Ascending aorta (tissue), 2 donors: ENCODE measurements at regions not wholly inside any gene's neighbourhood (a gene's known extent, or its start where the extent isn't known, plus 50 kb on each side); places are given as distances from the start of the nearest gene placed in this dataset.

Source experiments
- DNase-seq, 2 donors: peaks; one replicate each; pipeline ENCODE4 v3.0.0-alpha.2; 2019; ENCODE audit warnings: low spot score in 2 of 2
- H3K27ac ChIP-seq, 2 donors: fragments of 200-600 bp; sonication (generic); one replicate each; pipeline ENCODE4 v1.5.1; 2016 to 2017; ENCODE audit warnings: mild to moderate bottlenecking in 1 of 2
- H3K27me3 ChIP-seq: fragments of 200-600 bp; sonication (generic); one replicate; pipeline ENCODE4 v1.5.1; 2017
- H3K36me3 ChIP-seq, 2 donors: fragments of 200-600 bp; sonication (generic); one replicate each; pipeline ENCODE4 v1.5.1; 2016
- H3K4me1 ChIP-seq, 2 donors: fragments of 200-600 bp; sonication (generic); one replicate each; pipeline ENCODE4 v1.5.1; 2016 to 2017; ENCODE audit warnings: mild to moderate bottlenecking in 1 of 2
- H3K4me3 ChIP-seq, 2 donors: fragments of 200-600 bp; sonication (generic); one replicate each; pipeline ENCODE4 v1.5.1; 2016 to 2017; ENCODE audit warnings: mild to moderate bottlenecking in 1 of 2
- H3K9me3 ChIP-seq, 2 donors: fragments of 200-600 bp; sonication (generic); one replicate each; pipeline ENCODE4 v1.5.1; 2016
- CTCF ChIP-seq, 3 experiments: fragments of 200-600 bp in 2 of 3; fragments of 450-650 bp in 1 of 3; sonication (generic) in 2 of 3; IDR thresholded peaks; one replicate each; pipeline ENCODE4 v1.5.1; 2016 to 2019; ENCODE audit warnings: antibody characterized with exemption in 3 of 3, mild to moderate bottlenecking in 1 of 3, moderate library complexity in 1 of 3
- intact Hi-C: fragments of 100-400 bp; cut with DNase I; formaldehyde crosslinking; loops from one replicate; pipeline ENCODE4 v1.15.1; 2023

DNA sequence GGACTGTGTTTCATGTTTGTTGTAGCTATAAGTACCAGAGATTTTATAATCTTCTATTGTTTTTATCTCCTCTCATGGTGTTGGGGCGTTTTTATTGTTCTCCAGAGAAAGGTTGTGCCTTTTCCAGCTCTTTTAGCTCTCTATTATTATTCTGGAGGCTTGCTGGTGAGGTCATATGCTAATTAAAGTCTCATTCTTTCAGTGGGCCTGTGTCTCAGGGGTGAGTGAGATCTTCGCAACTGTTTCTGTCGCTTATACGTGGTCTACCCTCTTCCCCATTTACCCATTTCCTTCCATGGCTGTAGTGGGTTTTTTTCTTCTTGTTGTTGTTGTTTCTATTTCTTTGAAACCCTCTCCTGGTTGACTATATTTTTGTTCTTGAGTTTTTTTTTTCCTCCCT lies 584.9 kb downstream of the TMEM182 start:
- H3K27ac ChIP-seq = no peak overlapping the region
- H3K36me3 ChIP-seq = no peaks in the 10 kb centered on the region
- H3K27me3 ChIP-seq = no peaks in the 10 kb centered on the region
- H3K9me3 ChIP-seq = peaks cover 0 to 5% of the 10 kb centered on the region in 2 donors
- H3K4me1 ChIP-seq = no peaks in the 10 kb centered on the region
- H3K4me3 ChIP-seq = no peak overlapping the region
- intact Hi-C loops = no loop called here
- no peak for DNase-seq
- TF ChIP-seq CTCF (IDR thresholded peaks at IDR 0.05) = no peak

DNA sequence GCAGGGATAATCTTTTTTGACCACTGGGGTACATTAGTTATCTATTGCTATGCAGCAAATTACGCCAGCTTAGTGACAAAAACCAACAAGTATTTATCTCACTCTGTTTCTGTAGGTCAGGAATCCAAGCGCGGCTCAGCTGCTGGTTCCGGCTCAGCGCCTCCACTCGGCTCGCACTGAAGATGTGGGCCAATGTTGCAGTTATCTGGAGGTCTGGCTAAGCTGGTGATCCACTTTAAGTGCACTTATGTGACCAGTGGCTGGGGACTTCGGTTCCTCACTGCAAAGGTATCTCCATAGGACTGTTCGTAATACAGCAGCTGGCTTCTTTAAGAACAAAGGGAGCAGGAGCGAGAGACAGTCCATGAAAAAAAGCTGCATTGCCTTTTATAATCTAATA lies 591.9 kb downstream of the TMEM182 start:
- no peaks in the 10 kb centered on the region for H3K4me1 ChIP-seq
- intact Hi-C loops = no loop called here
- TF ChIP-seq CTCF (IDR thresholded peaks at IDR 0.05) = no peak
- no peak overlapping the region for H3K4me3 ChIP-seq
- H3K27me3 ChIP-seq = no peaks in the 10 kb centered on the region
- no peak for DNase-seq
- no peak overlapping the region for H3K27ac ChIP-seq
- H3K36me3 ChIP-seq = no peaks in the 10 kb centered on the region
- H3K9me3 ChIP-seq = no peaks in the 10 kb centered on the region

GRCh38 chr2:103355287-103355686 lies 593.5 kb downstream of the TMEM182 start:
- no peaks in the 10 kb centered on the region for H3K4me1 ChIP-seq
- H3K9me3 ChIP-seq = no peaks in the 10 kb centered on the region
- intact Hi-C loops = no loop called here

DNA sequence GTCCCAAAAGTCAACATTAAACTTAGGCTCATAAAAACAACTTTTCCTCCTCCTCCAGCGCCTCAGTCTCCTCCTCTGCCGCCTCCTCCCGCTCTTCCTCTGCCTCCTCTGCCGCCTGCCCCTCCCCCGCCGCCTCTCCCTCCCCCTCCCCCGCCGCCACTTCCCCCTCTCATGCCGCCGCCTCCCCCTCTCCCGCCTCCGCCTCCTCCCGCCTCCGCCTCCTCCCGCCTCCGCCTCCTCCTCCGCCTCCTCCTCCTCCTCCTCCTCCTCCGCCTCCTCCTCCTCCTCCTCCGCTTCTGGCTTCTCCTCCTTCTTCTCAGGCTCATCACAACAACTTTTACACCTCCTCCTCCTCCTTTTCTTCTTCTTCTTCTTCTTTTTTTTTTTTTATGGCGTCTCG lies 599.9 kb downstream of the TMEM182 start:
- Histone ChIP-seq H3K4me3 (no peak overlapping the region), H3K27ac (no peak overlapping the region), H3K27me3 (no peaks in the 10 kb centered on the region), H3K9me3 (no peaks in the 10 kb centered on the region), H3K36me3 (no peaks in the 10 kb centered on the region), H3K4me1 (no peaks in the 10 kb centered on the region)
- intact Hi-C loops = no loop called here
- TF ChIP-seq CTCF (IDR thresholded peaks at IDR 0.05) = no peak
- no peak for DNase-seq

More at GRCh38 chr2:103355287-103355686, 593.5 kb downstream of the TMEM182 start:
- H3K4me3 ChIP-seq = no peak overlapping the region
- no peaks in the 10 kb centered on the region for H3K36me3 ChIP-seq
- no peak for DNase-seq
- no peak overlapping the region for H3K27ac ChIP-seq
- H3K27me3 ChIP-seq = no peaks in the 10 kb centered on the region
- no peak for TF ChIP-seq CTCF (IDR thresholded peaks at IDR 0.05)

DNA sequence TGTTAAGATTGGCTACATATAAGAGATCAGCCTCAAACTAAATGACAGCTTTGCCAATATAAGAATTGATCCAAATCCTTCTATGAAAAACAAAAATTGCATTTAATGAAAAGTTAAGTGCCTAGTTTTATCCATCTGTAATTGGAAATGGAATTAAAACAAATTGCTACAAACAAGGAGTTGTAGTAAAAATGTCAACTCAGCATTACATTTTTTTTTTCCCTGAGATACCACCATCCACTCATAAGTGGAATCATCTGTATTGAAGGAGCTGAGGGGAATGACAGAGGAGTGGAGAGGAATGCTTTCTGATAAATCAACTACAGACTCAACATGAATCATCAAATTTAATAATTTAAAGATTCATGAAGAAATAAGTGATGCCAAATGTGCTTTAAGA lies 601.8 kb downstream of the TMEM182 start:
- H3K4me3 ChIP-seq = no peak overlapping the region
- intact Hi-C loops = no loop called here
- H3K4me1 ChIP-seq = no peaks in the 10 kb centered on the region
- no peak overlapping the region for H3K27ac ChIP-seq
- TF ChIP-seq CTCF (IDR thresholded peaks at IDR 0.05) = no peak
- DNase-seq = no peak
- H3K27me3 ChIP-seq = no peaks in the 10 kb centered on the region
- no peaks in the 10 kb centered on the region for H3K9me3 ChIP-seq
- H3K36me3 ChIP-seq = no peaks in the 10 kb centered on the region

GRCh38 chr2:103364177-103364576 lies 602.3 kb downstream of the TMEM182 start:
- no peak for DNase-seq
- H3K4me1 ChIP-seq = no peaks in the 10 kb centered on the region
- H3K27ac ChIP-seq = no peak overlapping the region
- H3K27me3 ChIP-seq = no peaks in the 10 kb centered on the region
- intact Hi-C loops = no loop called here
- no peaks in the 10 kb centered on the region for H3K9me3 ChIP-seq
- no peak for TF ChIP-seq CTCF (IDR thresholded peaks at IDR 0.05)
- no peaks in the 10 kb centered on the region for H3K36me3 ChIP-seq
- no peak overlapping the region for H3K4me3 ChIP-seq
